HCT116 (cell line): ENCODE measurements at regions not wholly inside any gene's neighbourhood (a gene's known extent, or its start where the extent isn't known, plus 50 kb on each side); places are given as distances from the start of the nearest gene placed in this dataset.

Experiments
- ATAC-seq: fragments of 200-7000 bp; cut with Tn5 transposase; 2 replicates; pipeline ENCODE4 v1.9.1; 2020; ENCODE audit warnings: mild to moderate bottlenecking, moderate library complexity
- BruUV-seq: library from RNA; stranded (reverse); fragments of 400-500 nt; replicated peaks from 2 replicates; lab custom pipeline; 2021; lab: Mats Ljungman, UMichigan
- CTCF ChIA-PET: fragments of 300-600 bp; sonication (Branson Sonifier 250); formaldehyde crosslinking; loops from one replicate; lab custom pipeline; 2021; ENCODE audit warnings: antibody characterized with exemption; lab: Charles Lee
- POLR2A ChIA-PET: fragments of 300-600, 350-600 bp; sonication (Branson Sonifier 250); formaldehyde crosslinking; loops from one replicate; lab custom pipeline; 2021; ENCODE audit warnings: antibody characterized with exemption; lab: Charles Lee
- RAD21 ChIA-PET, 2 experiments: fragments of 300-600 bp; sonication (Branson Sonifier 250); formaldehyde crosslinking; loops; one replicate each; lab custom pipeline; 2023; ENCODE audit warnings: low total read pairs in 2 of 2; ENCODE audit not compliant: uncharacterized antibody in 2 of 2, unreplicated experiment in 2 of 2, low non-redundant PET in 1 of 2; lab: Charles Lee
- DNase-seq: peaks from one replicate; pipeline ENCODE4 v3.0.0-alpha.2; 2010; ENCODE audit warnings: low read depth, low spot score
- H2AFZ ChIP-seq: fragments of 200-600 bp; shearing (Covaris generic), sonication (generic); 2 replicates; pipeline ENCODE4 v1.6.1; 2017; ENCODE audit warnings: low read depth, mixed run types, mixed read lengths, antibody characterized with exemption, low read length; ENCODE audit not compliant: poor library complexity, severe bottlenecking
- H3K27ac ChIP-seq: 2 replicates; pipeline ENCODE4 v1.5.1; 2012; ENCODE audit warnings: low read depth, low read length
- H3K27me3 ChIP-seq: fragments of 200-600 bp; sonication (generic); 2 replicates; pipeline ENCODE4 v1.6.1; 2016; ENCODE audit warnings: mixed run types, low read length, mixed read lengths; ENCODE audit not compliant: insufficient read depth
- H3K36me3 ChIP-seq, 2 experiments: fragments of 200-500 bp in 1 of 2; fragments of 200-600 bp in 1 of 2; sonication (Bioruptor generic) in 1 of 2; sonication (generic) in 1 of 2; 2 replicates each; pipeline versions ENCODE4 v1.5.1 to v1.6.1; 2014 to 2016; ENCODE audit warnings: low read length in 2 of 2, inconsistent platforms in 1 of 2, mixed read lengths in 1 of 2, mixed run types in 1 of 2; ENCODE audit not compliant: insufficient read depth in 2 of 2, control insufficient read depth in 1 of 2
- H3K4me1 ChIP-seq, 2 experiments: fragments of 200-600 bp in 1 of 2; sonication (generic) in 1 of 2; 2 replicates each; pipeline versions ENCODE4 v1.5.1 to v1.6.1; 2012 to 2017; ENCODE audit warnings: low read length in 2 of 2, inconsistent platforms in 1 of 2, mild to moderate bottlenecking in 1 of 2, mixed read lengths in 1 of 2, mixed run types in 1 of 2, moderate library complexity in 1 of 2; ENCODE audit not compliant: insufficient read depth in 2 of 2, control insufficient read depth in 1 of 2
- H3K4me2 ChIP-seq: fragments of 200-600 bp; sonication (generic); 2 replicates; pipeline ENCODE4 v1.6.1; 2017; ENCODE audit warnings: mixed run types, low read length, mixed read lengths
- H3K4me3 ChIP-seq, 2 experiments: fragments of 200-600 bp in 1 of 2; sonication (generic) in 1 of 2; replicated peaks in 1 of 2; 2 replicates each; pipeline ENCODE4 v1.5.1; 2011 to 2016; ENCODE audit warnings: low read length in 2 of 2, control low read depth in 1 of 2, low read depth in 1 of 2, mild to moderate bottlenecking in 1 of 2, mixed read lengths in 1 of 2, mixed run types in 1 of 2
- H3K79me2 ChIP-seq: fragments of 200-600 bp; sonication (generic); 2 replicates; pipeline ENCODE4 v1.6.1; 2017; ENCODE audit warnings: mild to moderate bottlenecking, mixed run types, low read length, moderate library complexity, mixed read lengths; ENCODE audit not compliant: insufficient read depth
- H3K9ac ChIP-seq: fragments of 200-600 bp; sonication (generic); 2 replicates; pipeline ENCODE4 v1.6.1; 2016; ENCODE audit warnings: low read length, mixed read lengths
- H3K9me2 ChIP-seq: fragments of 200-600 bp; sonication (generic), shearing (Covaris generic); 2 replicates; pipeline ENCODE4 v1.6.1; 2017; ENCODE audit warnings: mixed run types, mild to moderate bottlenecking, moderate library complexity; ENCODE audit not compliant: insufficient read depth
- H3K9me3 ChIP-seq, 2 experiments: fragments of 200-500 bp in 1 of 2; fragments of 200-600 bp in 1 of 2; sonication (Bioruptor generic) in 1 of 2; sonication (generic) in 1 of 2; 2 replicates each; pipeline ENCODE4 v1.6.1; 2014 to 2017; ENCODE audit warnings: low read length in 2 of 2, mixed read lengths in 2 of 2, inconsistent platforms in 1 of 2, low read depth in 1 of 2, mild to moderate bottlenecking in 1 of 2, mixed run types in 1 of 2, moderate library complexity in 1 of 2; ENCODE audit not compliant: control insufficient read depth in 1 of 2, insufficient read depth in 1 of 2
- H4K20me1 ChIP-seq: fragments of 200-600 bp; sonication (generic), shearing (Covaris generic); 2 replicates; pipeline ENCODE4 v1.6.1; 2017; ENCODE audit warnings: mixed run types, mild to moderate bottlenecking, moderate library complexity; ENCODE audit not compliant: insufficient read depth
- ELF1 ChIP-seq: IDR thresholded peaks from 2 replicates; pipeline ENCODE4 v1.6.1; 2012; ENCODE audit warnings: low read depth, borderline replicate concordance
- EZH2 ChIP-seq: fragments of 200-600 bp; sonication (generic); IDR thresholded peaks from 2 replicates; pipeline ENCODE4 v1.6.1; 2017; ENCODE audit warnings: antibody characterized with exemption, mixed run types
- FOSL1 ChIP-seq: IDR thresholded peaks from 2 replicates; pipeline ENCODE4 v1.6.1; 2012; ENCODE audit warnings: low read depth
- JUND ChIP-seq: IDR thresholded peaks from 2 replicates; pipeline ENCODE4 v1.6.1; 2012
- POLR2A ChIP-seq: IDR thresholded peaks from 2 replicates; pipeline ENCODE4 v1.7.0; 2011; ENCODE audit warnings: borderline replicate concordance; ENCODE audit not compliant: insufficient read depth, insufficient read length; ENCODE audit errors: extremely low read depth
- POLR2AphosphoS5 ChIP-seq: IDR thresholded peaks from 2 replicates; pipeline ENCODE4 v1.6.1; 2011; ENCODE audit warnings: mild to moderate bottlenecking, low read depth, low read length, moderate library complexity
- RAD21 ChIP-seq: IDR thresholded peaks from 2 replicates; pipeline ENCODE4 v1.6.1; 2012; ENCODE audit warnings: low read depth, mild to moderate bottlenecking
- YY1 ChIP-seq: IDR thresholded peaks from 2 replicates; pipeline ENCODE4 v1.6.1; 2011; ENCODE audit warnings: low read length, low read depth, moderate library complexity, mild to moderate bottlenecking; ENCODE audit not compliant: insufficient replicate concordance; ENCODE audit errors: extremely low read depth
- ZNF274 ChIP-seq: fragments of 200-500 bp; sonication (Bioruptor generic); IDR thresholded peaks from 2 replicates; pipeline ENCODE4 v1.6.1; 2014; ENCODE audit warnings: mild to moderate bottlenecking, low read depth, low read length, inconsistent platforms
- intact Hi-C: fragments of 100-400 bp; cut with micrococcal nuclease; formaldehyde crosslinking; loops from 2 replicates; pipeline ENCODE4 v1.10.0; 2022
- TF ChIP-seq, protein P1 (sequence below): IDR thresholded peaks from 2 replicates; pipeline ENCODE4 v1.6.1; 2012; ENCODE audit warnings: low read depth
- TF ChIP-seq, protein P2 (sequence below), 3 experiments: fragments of 200-600 bp in 1 of 3; sonication (generic) in 1 of 3; IDR thresholded peaks in 2 of 3; conservative IDR thresholded peaks in 1 of 3; 2 replicates each; pipeline ENCODE4 v1.5.1; 2012 to 2017; ENCODE audit warnings: low read depth in 2 of 3, low read length in 2 of 3, antibody characterized with exemption in 1 of 3, borderline replicate concordance in 1 of 3, control low read depth in 1 of 3, mild to moderate bottlenecking in 1 of 3, mixed read lengths in 1 of 3, mixed run types in 1 of 3, moderate library complexity in 1 of 3; ENCODE audit not compliant: insufficient read depth in 1 of 3
- TF ChIP-seq, protein P3 (sequence below): IDR thresholded peaks from 2 replicates; pipeline ENCODE4 v1.6.1; 2012

DNA sequence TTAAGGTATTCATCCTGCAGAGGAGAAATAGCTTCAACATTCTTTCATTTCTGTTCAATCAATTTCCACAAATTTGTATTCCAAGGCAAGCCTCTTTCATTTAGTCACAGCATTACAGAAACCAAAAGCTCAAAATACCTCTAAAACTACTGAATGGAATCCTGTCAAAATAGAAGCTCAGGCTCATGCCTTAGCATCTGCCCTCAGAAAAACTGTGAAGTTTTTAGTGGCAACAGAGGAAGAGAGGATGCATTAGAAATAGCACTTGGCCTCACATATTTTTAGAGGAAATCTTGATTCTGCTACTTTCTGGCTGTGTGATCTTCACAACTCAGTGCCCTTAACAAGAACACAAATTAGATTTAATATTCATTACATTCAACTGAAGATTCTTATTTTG, 69.1 kb upstream of the GALNT13 start:
- Histone ChIP-seq H3K9me2 (no peaks in the 10 kb centered on the region), H3K9ac (no peak overlapping the region)
- TF ChIP-seq EZH2, result no peak
- no peak for TF ChIP-seq ZNF274
- TF ChIP-seq, protein P1, sequence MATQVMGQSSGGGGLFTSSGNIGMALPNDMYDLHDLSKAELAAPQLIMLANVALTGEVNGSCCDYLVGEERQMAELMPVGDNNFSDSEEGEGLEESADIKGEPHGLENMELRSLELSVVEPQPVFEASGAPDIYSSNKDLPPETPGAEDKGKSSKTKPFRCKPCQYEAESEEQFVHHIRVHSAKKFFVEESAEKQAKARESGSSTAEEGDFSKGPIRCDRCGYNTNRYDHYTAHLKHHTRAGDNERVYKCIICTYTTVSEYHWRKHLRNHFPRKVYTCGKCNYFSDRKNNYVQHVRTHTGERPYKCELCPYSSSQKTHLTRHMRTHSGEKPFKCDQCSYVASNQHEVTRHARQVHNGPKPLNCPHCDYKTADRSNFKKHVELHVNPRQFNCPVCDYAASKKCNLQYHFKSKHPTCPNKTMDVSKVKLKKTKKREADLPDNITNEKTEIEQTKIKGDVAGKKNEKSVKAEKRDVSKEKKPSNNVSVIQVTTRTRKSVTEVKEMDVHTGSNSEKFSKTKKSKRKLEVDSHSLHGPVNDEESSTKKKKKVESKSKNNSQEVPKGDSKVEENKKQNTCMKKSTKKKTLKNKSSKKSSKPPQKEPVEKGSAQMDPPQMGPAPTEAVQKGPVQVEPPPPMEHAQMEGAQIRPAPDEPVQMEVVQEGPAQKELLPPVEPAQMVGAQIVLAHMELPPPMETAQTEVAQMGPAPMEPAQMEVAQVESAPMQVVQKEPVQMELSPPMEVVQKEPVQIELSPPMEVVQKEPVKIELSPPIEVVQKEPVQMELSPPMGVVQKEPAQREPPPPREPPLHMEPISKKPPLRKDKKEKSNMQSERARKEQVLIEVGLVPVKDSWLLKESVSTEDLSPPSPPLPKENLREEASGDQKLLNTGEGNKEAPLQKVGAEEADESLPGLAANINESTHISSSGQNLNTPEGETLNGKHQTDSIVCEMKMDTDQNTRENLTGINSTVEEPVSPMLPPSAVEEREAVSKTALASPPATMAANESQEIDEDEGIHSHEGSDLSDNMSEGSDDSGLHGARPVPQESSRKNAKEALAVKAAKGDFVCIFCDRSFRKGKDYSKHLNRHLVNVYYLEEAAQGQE, result no peak
- no peak for TF ChIP-seq YY1
- TF ChIP-seq POLR2A, result no peak
- TF ChIP-seq ELF1, result no peak
- no peak for TF ChIP-seq JUND
- TF ChIP-seq, protein P2, sequence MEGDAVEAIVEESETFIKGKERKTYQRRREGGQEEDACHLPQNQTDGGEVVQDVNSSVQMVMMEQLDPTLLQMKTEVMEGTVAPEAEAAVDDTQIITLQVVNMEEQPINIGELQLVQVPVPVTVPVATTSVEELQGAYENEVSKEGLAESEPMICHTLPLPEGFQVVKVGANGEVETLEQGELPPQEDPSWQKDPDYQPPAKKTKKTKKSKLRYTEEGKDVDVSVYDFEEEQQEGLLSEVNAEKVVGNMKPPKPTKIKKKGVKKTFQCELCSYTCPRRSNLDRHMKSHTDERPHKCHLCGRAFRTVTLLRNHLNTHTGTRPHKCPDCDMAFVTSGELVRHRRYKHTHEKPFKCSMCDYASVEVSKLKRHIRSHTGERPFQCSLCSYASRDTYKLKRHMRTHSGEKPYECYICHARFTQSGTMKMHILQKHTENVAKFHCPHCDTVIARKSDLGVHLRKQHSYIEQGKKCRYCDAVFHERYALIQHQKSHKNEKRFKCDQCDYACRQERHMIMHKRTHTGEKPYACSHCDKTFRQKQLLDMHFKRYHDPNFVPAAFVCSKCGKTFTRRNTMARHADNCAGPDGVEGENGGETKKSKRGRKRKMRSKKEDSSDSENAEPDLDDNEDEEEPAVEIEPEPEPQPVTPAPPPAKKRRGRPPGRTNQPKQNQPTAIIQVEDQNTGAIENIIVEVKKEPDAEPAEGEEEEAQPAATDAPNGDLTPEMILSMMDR (IDR thresholded peaks at IDR 0.05 in 2 of 3, conservative IDR thresholded peaks at IDR 0.05 in 1 of 3; ENCODE audit: borderline replicate concordance in 1 of 3, insufficient read depth in 1 of 3, low read depth in 2 of 3, low read length in 2 of 3), result no peak
- TF ChIP-seq, protein P3, sequence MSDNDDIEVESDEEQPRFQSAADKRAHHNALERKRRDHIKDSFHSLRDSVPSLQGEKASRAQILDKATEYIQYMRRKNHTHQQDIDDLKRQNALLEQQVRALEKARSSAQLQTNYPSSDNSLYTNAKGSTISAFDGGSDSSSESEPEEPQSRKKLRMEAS, result no peak
- no peak for TF ChIP-seq POLR2AphosphoS5
- no peak for TF ChIP-seq RAD21
- TF ChIP-seq FOSL1, result no peak
- TF ChIP-seq, all 23 proteins: peak for 0
- no peaks in the 10 kb centered on the region for H3K9me3 ChIP-seq
- no peak overlapping the region for H3K27ac ChIP-seq
- DNase-seq, result no peak
- no peaks in the 10 kb centered on the region for H3K79me2 ChIP-seq
- no peaks in the 10 kb centered on the region for H4K20me1 ChIP-seq
- no peak overlapping the region for H2AFZ ChIP-seq
- H3K27me3 ChIP-seq, result no peaks in the 10 kb centered on the region
- intact Hi-C loops, result no loop called here
- no peaks in the 10 kb centered on the region for H3K4me1 ChIP-seq
- no peak overlapping the region for H3K4me2 ChIP-seq
- H3K36me3 ChIP-seq, result no peaks in the 10 kb centered on the region
- ChIA-PET RAD21 (no interaction called here), CTCF (no interaction called here), POLR2A (no interaction called here)
- ATAC-seq, result no peak
- no peak overlapping the region for H3K4me3 ChIP-seq
- BruUV-seq, result no TSS peak
